Stomach (tissue), 4 donors: ENCODE measurements at regions not wholly inside any gene's neighbourhood (a gene's known extent, or its start where the extent isn't known, plus 50 kb on each side); places are given as distances from the start of the nearest gene placed in this dataset.
"Not testable (repeated sequence)": the region's sequence is repeated elsewhere in the genome, so short reads cannot be mapped to it uniquely, and the experiment has no call there.

Source experiments
- EP300 ChIP-seq: sonication (generic); formaldehyde crosslinking; IDR thresholded peaks from one replicate; pipeline ENCODE4 v1.6.1; 2017; ENCODE audit warnings: antibody characterized with exemption
- POLR2AphosphoS5 ChIP-seq, 3 donors: sonication (generic); formaldehyde crosslinking; IDR thresholded peaks; one replicate each; pipeline ENCODE4 v1.6.1; 2016; ENCODE audit warnings: antibody characterized with exemption in 3 of 3
- TF ChIP-seq, protein P1 (sequence below), 7 experiments: fragments of 450-650 bp in 4 of 7; fragments of 200-600 bp in 3 of 7; sonication (generic) in 3 of 7; IDR thresholded peaks; one replicate each; pipeline ENCODE4 v1.5.1; 2016 to 2019; ENCODE audit warnings: antibody characterized with exemption in 7 of 7, control low read depth in 2 of 7, mild to moderate bottlenecking in 1 of 7

DNA sequence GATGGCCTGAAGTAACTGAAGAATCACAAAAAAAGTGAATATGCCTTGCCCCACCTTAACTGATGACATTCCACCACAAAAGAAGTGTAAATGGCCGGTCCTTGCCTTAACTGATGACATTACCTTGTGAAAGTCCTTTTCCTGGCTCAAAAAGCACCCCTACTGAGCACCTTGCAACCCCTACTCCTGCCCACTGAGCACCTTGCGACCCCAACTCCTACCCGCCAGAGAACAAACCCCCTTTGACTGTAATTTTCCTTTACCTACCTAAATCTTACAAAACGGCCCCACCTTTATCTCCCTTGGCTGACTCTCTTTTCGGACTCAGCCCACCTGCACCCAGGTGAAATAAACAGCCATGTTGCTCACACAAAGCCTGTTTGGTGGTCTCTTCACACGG is 92.9 kb upstream of the CCDC180 start:
- TF ChIP-seq, protein P1, sequence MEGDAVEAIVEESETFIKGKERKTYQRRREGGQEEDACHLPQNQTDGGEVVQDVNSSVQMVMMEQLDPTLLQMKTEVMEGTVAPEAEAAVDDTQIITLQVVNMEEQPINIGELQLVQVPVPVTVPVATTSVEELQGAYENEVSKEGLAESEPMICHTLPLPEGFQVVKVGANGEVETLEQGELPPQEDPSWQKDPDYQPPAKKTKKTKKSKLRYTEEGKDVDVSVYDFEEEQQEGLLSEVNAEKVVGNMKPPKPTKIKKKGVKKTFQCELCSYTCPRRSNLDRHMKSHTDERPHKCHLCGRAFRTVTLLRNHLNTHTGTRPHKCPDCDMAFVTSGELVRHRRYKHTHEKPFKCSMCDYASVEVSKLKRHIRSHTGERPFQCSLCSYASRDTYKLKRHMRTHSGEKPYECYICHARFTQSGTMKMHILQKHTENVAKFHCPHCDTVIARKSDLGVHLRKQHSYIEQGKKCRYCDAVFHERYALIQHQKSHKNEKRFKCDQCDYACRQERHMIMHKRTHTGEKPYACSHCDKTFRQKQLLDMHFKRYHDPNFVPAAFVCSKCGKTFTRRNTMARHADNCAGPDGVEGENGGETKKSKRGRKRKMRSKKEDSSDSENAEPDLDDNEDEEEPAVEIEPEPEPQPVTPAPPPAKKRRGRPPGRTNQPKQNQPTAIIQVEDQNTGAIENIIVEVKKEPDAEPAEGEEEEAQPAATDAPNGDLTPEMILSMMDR (IDR thresholded peaks at IDR 0.05) = not testable (repeated sequence)
- TF ChIP-seq POLR2AphosphoS5 (IDR thresholded peaks at IDR 0.05); EP300: not testable (repeated sequence)
